Esophagus muscularis mucosa (tissue), 3 donors: ENCODE measurements at regions not wholly inside any gene's neighbourhood (a gene's known extent, or its start where the extent isn't known, plus 50 kb on each side); places are given as distances from the start of the nearest gene placed in this dataset.

Source experiments
- POLR2A ChIP-seq: fragments of 450-650 bp; IDR thresholded peaks from one replicate; pipeline ENCODE4 v1.6.1; 2017; ENCODE audit warnings: antibody characterized with exemption, moderate library complexity, mild to moderate bottlenecking, low read depth
- TF ChIP-seq, protein P1 (sequence below), 3 experiments: fragments of 200-600 bp in 2 of 3; fragments of 450-650 bp in 1 of 3; sonication (generic) in 2 of 3; IDR thresholded peaks; one replicate each; pipeline ENCODE4 v1.5.1; 2017 to 2019; ENCODE audit warnings: antibody characterized with exemption in 3 of 3, mild to moderate bottlenecking in 2 of 3, moderate library complexity in 1 of 3

DNA sequence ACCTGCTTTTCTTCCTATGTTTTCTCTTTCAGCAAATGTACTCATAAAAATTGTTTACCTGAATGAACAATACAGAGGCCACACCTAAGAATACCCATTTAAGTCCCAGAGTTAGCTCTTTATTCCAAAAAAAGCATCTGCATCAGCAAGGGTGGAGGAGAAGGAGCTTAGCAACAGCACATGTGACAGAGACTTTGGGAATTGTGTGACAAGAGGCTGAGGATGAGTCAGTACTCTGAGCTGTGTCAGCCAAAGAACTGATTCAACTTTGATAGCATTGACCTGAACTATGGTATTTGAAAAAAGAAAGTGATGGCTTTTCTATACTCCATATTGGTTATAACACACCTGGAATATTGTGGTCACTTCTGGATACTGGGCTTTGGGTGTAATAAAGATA lies 162.7 kb downstream of the ZNF648 start:
- TF ChIP-seq, protein P1, sequence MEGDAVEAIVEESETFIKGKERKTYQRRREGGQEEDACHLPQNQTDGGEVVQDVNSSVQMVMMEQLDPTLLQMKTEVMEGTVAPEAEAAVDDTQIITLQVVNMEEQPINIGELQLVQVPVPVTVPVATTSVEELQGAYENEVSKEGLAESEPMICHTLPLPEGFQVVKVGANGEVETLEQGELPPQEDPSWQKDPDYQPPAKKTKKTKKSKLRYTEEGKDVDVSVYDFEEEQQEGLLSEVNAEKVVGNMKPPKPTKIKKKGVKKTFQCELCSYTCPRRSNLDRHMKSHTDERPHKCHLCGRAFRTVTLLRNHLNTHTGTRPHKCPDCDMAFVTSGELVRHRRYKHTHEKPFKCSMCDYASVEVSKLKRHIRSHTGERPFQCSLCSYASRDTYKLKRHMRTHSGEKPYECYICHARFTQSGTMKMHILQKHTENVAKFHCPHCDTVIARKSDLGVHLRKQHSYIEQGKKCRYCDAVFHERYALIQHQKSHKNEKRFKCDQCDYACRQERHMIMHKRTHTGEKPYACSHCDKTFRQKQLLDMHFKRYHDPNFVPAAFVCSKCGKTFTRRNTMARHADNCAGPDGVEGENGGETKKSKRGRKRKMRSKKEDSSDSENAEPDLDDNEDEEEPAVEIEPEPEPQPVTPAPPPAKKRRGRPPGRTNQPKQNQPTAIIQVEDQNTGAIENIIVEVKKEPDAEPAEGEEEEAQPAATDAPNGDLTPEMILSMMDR (IDR thresholded peaks at IDR 0.05), result no peak
- no peak for TF ChIP-seq POLR2A
